ENCODE measurements at regions not wholly inside any gene's neighbourhood (a gene's known extent, or its start where the extent isn't known, plus 50 kb on each side); places are given as distances from the start of the nearest gene placed in this dataset.

DNA sequence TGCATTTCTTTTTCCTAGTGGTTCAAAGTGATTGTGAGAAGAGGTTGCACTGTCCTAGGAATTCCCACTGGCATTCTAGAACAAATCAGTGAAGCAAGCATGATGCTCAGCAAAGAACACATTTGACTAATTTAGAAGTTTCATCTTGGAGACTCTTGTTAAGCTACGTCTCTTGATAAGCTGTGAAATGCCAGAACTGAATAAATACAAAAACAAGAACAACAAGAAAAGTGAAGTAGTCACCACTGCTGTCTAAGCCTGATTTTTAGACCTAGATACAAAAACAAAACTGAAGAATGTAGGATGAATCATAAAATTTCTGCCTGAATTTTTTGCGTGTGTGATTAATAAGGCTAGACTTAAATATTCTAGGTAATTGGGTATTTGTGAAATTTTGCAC, 1162.4 kb downstream of the TUSC7 start:
- TF ChIP-seq, protein P1, sequence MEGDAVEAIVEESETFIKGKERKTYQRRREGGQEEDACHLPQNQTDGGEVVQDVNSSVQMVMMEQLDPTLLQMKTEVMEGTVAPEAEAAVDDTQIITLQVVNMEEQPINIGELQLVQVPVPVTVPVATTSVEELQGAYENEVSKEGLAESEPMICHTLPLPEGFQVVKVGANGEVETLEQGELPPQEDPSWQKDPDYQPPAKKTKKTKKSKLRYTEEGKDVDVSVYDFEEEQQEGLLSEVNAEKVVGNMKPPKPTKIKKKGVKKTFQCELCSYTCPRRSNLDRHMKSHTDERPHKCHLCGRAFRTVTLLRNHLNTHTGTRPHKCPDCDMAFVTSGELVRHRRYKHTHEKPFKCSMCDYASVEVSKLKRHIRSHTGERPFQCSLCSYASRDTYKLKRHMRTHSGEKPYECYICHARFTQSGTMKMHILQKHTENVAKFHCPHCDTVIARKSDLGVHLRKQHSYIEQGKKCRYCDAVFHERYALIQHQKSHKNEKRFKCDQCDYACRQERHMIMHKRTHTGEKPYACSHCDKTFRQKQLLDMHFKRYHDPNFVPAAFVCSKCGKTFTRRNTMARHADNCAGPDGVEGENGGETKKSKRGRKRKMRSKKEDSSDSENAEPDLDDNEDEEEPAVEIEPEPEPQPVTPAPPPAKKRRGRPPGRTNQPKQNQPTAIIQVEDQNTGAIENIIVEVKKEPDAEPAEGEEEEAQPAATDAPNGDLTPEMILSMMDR (IDR thresholded peaks at IDR 0.05), result no peak
- no peak for TF ChIP-seq POLR2A (IDR thresholded peaks at IDR 0.05)

Measured in thyroid gland (tissue), 4 donors.